Inflammatory macrophage treated with lipopolysaccharide for 4 hours (primary cell): ENCODE measurements at regions not wholly inside any gene's neighbourhood (a gene's known extent, or its start where the extent isn't known, plus 50 kb on each side); places are given as distances from the start of the nearest gene placed in this dataset.

Source experiments
- DNase-seq: peaks from one replicate; pipeline ENCODE4 v3.0.0-alpha.2; 2020

DNA sequence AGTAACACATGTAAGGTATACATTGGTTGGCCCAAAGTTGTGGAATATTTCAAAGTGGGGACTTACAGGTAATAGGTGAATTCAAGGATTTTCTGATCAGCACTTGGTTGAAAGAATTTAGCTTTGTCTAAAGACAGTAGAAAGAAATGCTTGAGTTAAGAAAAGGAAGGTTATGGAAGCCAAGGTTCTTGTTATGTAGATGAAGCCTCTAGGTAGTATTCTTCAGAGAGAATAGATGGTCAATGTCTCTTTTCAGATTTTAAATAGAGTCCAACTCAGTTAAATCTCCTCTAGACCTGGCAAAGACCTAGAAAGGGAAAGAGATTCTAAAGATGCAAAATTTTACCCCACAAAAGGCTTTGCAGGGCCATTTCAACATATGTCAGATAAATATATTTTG, 157.4 kb downstream of the ANKRD30B start:
- no peak for DNase-seq

DNA sequence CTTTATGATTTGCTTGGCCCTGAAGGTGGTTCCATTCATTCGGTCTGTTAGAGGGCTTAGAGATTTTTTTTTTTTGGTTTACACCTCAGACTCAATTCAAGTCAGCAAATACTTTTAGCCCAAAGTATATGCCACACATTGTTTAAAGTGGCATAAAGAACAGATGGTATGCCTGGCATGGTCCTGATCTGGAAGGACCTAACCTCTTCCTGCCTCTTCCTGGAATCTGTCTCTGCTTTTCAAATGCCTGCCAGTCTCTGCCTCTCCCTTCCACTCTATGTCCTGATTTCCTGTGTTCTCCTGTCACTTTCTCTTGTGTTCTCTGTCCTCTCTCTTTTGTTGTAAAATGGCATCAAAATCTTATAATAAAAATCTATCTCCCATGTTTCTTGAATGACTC, 158.0 kb downstream of the ANKRD30B start:
- no peak for DNase-seq

DNA sequence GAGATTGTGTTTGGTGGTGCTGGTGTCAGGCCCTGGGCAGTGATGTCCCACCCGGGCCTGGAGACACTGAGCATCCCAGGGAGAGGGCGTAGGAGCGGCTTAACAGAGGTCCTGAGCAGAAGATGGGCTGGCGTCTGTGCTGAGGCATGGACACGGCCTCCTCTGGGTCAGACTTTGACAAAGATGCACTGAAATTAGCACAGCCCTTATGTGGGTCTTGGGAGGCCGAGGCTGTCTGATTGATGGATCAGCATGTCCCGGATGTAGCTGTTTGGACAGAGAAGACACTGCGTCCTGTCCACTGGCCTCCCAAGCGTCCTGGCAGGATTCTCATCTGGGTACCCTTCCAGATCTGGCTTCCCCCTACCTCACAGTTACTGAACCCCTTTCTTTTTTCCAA, 159.4 kb downstream of the ANKRD30B start:
- no peak for DNase-seq

DNA sequence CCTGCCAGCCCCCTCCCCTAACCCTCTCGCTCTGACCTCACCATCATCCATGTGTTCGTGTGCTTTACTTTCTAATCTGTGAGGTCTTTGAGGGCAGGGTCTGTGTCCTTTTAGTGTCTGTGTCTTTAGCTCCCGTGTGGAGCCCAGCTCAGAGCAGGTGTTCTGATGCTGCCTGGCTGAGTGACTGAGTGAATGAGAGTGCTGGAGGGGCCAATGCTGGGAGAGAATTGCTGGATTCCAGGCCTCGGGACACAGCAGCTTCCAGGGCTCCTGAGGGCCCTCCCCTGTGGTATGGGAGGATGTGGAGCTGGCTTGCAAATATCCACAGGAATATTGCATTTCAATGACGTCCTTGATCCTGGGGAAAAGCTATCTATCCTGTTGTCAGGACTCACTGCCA, 160.6 kb downstream of the ANKRD30B start:
- no peak for DNase-seq

DNA sequence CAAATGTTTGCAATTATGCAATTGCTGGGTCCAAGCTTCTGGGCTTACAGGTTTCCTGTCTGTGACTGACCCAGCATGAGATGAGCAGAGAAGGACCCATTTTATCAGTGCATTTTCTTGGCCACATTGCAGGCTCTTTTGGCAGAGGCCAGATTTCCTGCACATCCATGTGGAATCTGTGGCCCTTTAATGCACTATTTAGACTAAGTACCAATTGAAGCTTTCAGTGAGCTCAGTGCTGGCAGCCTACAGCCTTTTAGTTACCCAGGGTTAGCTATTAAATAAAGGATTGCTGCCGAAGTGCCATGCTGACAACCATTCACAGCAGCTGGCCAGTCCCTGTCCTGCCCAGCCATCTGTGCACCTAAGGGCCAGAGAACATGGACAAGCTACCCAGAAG, 165.0 kb downstream of the ANKRD30B start:
- no peak for DNase-seq

DNA sequence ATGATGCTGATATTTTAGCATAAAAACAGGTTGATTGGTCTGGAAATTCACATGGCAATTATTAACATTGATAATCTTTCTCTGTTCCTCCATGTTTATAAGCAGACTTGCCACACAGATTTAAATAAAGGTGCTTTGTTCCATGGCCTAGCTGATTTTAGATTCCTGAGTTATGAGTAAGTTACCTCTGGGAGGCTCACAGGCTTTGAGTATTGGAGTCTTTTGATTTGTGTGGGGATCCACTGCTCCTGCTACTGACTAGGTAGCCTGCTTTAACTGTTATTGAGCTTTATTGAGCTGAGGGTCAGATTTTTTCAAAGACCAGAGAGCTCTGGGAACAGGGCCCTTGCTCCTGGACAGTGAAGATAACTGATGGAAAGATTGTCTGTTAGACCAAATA, 166.1 kb downstream of the ANKRD30B start:
- DNase-seq = no peak

DNA sequence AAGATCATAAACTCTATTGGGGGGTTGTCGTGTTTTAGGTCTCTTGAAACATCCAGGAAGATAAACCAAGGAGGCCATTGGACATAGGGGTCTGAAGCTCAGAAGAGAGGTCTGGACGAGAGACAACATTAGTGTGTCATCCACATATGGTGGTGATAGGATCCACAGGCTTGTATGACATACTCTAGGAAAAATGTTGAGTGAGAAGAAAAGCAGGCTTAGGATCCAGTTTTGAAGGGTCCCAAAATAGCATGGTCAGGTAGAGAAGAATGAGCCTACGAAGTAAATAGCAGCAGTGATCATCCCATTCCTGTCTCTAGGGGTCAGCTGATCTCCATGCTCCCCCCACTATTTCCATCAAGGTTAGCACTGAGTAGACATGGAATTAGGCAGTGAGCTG, 166.8 kb downstream of the ANKRD30B start:
- no peak for DNase-seq

DNA sequence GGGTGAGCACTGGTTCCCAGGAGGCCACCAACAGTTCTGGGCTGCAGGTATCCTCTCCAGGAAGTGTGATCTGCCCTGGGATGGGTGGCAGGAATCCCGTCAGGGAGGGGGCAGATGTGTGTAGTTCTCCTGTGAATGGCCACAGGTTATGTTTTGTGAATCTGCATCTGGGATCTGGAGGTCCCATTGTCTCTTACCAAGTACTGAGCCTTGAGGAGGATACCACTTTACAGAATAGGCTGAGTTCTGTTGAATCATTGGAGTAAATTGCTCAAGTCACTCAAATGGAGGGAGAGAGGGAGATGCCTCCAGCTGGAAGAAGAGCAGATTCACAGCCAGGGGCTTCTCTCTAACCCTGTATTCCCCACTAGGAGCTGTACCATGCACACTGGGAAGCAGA, 168.2 kb downstream of the ANKRD30B start:
- no peak for DNase-seq

DNA sequence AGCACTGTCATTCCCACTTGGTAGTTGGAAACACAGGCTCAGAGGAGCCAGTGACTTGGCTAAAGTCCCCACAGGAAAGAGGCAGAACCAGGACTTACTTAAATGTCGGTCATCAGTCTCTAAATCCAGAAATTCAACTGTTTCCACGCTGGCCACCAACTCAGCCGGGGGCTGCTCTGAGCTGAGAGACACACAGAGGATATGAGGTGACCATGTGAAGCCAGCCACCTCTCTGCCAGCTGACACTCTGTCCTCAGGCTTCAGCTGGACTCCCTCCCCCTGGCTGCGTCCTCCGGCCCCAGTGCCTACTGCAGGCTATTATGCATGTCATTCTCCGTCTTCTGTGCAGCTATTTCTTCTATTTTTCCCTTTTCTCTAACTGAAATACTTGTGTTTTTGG, 168.9 kb downstream of the ANKRD30B start:
- no peak for DNase-seq

DNA sequence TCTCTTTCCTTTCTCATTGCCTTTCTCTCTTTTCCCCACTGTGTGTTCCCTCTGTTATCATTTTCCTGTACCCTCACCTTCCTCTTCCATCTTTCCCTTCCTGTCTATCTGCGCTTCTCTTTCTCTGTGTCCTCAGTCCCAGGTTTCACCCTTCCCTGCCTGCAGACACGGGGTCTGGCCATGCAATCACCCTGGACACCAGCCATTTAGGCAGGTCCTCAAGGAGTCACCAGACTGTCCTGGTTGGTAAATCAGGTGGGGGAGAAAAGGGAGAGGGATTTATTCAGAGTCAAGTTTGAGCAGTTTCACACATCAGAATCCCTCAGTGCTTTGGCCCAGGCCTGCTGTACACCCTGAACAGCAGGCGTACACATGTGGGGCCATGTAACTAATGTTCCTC, 169.3 kb downstream of the ANKRD30B start:
- DNase-seq = no peak

DNA sequence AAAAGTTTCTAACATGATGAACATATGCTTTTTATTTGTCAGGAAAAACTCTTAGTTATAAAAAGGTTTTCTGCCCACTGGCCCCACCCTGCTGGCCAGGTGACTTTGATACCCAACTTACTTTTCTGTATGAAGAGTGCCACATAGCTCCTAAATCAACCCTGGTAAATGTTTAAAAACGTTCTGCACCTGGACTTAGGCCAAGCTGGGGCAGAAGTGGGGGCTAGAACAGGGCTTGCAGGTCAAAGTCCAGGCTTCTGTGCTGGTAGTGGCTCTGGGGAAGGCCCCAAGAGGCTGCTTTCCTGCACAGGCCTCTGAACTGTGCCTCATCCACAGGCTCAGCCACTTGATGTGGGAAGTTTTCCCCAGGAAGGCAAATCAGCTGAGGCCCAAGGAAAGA, 171.7 kb downstream of the ANKRD30B start:
- no peak for DNase-seq

DNA sequence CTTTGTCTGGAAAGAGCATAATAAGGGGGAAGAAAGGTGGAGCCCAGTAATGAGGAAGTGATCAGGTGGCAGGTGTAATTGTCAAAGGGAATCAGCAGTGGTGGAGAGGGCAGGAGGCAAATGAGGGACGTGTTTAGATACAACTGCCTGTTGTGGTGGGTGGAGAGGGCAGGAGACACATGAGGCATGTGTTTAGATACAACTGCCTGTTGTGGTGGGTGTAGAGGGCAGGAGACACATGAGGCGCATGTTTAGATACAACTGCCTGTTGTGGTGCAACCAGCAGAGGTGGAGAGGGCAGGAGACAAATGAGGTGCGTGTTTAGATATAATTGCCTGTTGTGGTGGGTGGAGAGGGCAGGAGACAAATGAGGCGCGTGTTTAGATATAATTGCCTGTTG, 173.1 kb downstream of the ANKRD30B start:
- no peak for DNase-seq

DNA sequence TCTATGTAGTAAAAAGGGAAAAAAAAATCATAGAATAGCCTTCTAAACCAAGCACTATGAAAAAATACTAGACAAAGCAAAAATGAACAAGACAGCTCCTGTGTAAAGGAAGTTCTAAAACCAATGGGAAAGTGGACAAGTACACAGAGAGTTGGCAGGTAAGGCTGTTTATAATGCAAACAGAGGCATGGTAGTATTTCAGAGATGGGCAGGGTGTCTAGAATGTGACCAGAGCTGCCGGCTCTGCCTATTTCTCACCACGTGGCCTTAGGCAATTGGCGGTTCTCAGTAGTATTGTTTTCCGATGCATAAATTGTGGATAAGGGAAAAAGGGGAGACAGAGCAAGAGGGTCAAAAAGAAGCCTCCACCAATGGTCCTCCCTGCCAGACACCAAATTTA, 173.6 kb downstream of the ANKRD30B start:
- no peak for DNase-seq

DNA sequence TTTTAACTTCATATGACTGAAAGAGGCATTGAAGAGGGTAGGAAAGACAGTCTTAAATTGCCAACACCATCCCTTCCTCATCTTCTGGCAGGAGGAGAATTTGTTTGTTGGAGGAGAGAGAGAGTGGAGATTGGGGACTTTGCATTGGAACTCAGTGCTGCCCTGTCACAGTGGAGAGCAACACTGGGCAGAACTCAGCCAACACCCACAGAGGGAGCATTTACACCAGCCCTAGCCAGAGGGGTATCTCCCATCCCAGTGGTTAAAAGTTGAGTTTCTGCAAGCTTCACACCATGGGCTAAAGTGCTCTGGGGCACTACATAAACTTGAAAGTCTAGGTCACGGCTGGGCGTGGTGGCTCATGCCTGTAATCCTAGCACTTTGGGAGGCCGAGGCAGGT, 174.1 kb downstream of the ANKRD30B start:
- DNase-seq = no peak

DNA sequence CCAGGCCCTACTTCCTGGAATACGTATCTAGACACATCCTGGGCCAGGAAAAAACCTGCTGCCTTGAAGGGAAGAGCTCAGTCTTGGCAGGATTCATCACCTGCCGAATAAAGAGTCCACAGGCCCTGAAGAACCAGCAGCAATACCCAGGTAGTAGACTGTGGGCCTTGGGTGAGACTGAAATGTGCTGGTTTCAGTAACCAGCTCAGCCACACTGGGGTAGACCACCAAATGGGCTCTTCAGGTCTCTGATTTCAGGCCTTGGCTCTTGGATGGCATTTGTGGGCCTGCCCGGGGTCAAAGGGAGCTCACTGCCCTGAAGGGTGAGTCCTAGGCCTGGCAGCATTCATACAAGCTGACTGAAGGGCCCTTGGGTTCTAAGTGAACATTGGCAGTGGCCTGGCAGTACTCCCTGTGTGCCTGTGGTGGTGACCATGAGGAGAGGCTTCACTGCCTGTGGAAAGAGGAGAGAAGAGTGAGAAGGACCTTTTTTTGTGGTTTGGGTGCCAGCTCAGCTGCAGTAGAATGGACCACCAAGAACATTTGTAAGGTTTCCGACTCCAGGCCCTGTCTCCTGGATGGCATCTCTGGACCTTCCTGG, 175.1 kb downstream of the ANKRD30B start:
- no peak for DNase-seq

DNA sequence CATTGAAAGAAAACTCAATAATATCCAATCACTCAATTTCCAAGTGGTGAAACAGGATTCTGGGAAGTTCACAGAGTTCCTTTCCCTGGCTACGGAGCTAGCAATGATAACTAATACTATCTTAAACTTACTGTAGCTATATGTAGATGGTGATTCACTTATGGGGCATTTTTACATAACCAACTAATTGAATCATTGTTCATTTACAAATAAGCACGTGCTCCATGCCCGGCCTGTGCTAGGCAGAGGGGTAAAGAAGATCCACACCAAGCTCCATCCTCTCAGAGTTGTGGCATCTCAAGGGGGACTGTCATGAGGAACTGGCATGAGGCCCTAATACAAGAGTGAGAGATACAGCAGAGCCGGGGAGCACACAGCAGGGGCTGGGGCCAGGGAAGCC, 176.3 kb downstream of the ANKRD30B start:
- no peak for DNase-seq

DNA sequence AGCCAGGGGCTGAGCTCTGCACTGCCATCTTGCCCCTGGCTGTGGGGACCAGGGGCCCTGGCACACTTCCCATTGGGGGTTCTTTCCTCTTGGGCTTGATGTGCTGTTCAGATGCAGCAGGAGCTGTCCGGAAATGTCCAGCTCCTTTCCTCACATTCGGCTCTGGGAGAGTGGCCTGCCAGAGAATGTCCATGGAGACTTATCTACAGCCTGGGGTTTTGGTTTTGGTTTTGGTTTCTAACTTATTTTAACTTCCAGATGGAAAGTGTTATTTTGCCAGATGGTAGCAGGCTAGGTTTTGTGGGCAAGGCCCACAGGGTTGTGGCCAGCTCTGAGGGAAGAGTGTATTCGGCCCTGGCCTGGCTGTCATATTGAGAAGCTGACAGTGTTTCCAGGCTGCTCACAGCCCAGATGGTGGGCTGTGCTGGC, 177.3 kb downstream of the ANKRD30B start:
- no peak for DNase-seq

DNA sequence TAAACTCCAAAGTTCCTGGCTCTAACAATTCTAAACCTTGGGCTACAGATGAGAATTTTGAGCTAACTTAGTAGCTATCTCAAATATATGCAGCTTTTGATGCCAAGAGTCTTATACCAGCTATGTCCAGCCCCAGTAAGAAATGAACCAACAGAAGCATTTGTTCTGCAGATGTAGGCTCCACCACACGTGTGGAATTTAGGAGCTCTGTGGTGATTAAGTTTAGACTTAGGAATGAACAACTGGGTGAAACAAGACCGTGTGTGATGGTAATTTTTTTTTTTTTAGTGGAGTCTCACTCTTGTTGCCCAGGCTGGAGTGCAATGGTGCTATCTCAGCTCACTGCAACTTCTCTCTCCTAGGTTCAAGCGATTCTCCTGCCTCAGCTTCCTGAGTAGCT, 179.7 kb downstream of the ANKRD30B start:
- DNase-seq = no peak

DNA sequence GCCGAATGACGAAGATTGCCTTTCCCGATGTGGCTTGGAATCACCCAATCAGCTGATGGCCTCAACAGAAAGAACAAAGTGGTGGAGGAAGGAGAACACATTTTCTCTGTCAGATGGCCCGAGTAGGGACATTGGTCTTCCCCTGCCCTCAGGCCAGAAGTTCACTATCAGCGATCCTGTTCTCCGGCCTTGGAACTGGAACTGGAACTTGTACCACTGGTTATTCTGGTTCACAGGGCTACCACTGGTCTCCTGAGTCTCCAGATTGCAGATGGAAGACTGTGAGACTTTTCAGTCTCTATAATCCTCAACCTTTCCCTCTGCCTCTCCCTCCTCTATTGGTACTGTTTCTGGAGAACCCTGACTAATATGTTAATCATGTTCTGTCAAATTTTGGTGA, 180.4 kb downstream of the ANKRD30B start:
- no peak for DNase-seq

DNA sequence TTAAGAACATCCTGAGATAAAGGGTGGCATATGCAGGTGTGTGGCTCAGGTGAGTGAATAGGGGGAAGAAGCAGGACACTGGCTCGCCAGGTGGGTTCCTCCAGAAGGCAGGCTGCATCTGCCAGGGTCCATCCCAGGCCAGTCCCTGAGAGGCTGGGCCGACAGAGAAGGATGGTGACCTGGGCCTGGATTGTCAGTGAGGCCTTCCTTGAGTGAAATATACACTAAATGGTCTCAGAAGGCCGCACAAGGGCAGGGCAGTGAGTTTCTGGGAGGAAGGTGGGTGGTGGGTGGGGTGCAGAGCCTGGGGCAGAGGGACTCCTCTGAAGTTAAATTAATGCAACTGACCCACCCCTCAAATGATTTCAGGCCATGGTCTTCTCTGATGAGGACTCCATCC, 182.1 kb downstream of the ANKRD30B start:
- no peak for DNase-seq

DNA sequence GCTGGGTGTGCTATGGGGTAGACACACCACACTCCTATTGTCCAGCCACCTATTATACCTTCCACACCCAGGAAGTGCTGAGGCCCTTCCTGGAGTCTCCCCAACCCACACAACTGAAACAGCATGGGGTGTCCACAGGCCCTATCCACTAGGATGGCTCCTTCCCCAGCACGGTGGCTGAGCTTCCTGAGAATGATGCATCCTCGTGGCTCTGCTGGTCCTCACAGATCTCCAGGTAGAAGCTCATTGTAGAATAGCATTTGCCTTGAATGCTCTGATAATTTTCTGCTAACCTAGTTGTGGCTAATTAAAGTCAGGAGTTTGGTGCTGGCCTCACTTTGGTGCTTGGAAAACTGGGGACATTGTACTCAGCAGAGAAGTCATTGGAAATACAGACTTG, 182.6 kb downstream of the ANKRD30B start:
- DNase-seq = no peak

DNA sequence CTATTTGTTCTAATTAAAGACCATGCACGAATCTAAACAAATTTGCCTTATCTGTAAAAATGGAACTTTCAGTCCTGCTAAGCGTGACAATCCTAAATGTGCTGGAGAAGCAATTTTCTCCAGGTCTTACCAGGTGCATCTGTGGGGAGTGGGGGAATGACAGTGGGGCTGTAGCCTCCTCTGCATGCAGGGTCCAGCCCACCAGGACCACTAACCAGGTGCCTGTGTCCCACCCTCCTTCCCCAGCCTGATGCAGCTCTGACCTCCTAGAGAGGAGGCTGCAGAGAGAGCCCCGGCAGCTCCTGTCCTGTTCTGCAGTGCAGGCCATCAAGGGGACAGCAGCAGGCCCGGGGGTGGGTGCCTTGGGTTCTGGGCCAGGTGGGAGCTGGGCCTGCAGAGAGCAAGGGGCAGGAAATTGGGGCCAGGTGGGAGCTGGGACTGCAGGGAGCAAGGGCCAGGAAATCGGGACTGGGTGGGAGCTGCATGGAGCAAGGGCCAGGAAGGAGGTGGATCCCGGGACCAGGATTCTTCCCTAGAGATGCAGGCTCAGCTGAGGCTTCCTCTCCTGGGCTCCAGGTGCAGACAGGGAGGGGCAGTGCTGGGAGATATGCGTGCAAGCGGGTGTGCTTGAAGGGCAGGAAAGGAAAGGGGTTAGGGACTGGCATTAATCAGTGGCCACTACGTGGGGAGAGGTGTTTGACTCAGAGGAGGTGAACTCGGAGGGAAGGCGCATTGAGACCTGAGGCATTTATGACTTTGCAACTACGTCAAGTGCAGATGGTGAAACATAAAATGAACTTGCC, 185.3 kb downstream of the ANKRD30B start:
- DNase-seq = no peak

DNA sequence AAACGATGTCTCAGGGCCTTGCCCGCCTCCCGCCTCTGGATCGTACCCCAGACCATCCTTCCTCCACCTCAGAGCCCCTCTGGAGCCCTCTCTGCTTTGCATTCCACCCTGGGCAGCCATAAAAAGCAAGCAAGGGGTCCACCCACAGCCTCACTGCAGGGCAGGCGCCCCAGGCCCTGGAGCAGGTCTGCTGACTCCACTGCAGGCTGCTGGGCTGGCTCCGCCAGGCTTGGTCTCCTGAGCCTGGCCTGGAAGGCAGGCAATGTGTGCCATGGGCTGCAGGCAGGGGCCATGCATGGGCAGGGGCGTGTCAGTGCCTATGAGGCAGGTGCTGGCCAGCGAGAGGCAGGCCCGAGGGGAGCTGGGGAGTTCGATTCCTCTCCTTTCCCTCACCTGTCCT, 186.0 kb downstream of the ANKRD30B start:
- DNase-seq = no peak

DNA sequence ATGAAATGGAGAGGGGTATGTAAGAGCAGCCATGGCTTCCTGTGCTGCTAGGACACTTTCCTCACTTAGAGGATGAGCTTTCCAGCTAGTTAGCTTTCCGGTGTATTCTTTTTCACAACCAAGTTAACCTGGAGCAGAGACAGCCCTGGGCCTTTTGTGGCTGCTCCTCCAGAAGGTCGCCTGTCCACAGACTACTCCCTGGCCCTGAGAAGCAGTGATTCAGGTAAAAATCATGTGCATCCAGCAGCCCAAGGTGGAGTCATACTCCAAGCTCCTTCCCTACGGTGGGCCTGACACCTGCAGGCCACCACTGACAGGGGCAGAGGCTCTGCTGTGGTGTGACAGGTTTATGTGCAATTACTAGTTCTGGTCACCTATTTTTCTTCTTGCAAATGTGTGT, 187.2 kb downstream of the ANKRD30B start:
- DNase-seq = no peak

DNA sequence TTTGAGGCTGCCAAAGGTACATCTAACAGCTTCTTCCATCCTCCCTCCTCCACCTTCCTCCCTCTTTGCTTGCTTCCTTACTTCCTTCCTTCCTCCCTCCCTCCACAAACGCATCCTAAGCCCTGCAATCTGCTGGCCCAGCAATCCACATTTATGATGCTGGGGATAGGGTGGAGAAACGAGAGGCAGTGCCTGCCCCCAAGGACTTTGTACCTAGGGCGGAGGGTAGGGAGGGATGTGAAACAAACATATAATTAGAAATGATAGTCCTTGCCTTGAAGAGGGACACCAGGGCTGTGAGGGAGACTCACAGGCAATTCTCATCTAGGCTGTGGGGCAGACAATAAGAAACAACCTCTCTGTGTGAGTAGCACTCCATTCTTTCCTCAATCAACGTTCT, 188.3 kb downstream of the ANKRD30B start:
- DNase-seq = no peak
